HepG2 (cell line): ENCODE measurements at regions not wholly inside any gene's neighbourhood (a gene's known extent, or its start where the extent isn't known, plus 50 kb on each side); places are given as distances from the start of the nearest gene placed in this dataset.

Experiments
- BRCA1 ChIP-seq: sonication (generic); formaldehyde crosslinking; IDR thresholded peaks from 2 replicates; pipeline ENCODE4 v1.4.0; 2020; ENCODE audit warnings: missing genetic modification reagents
- MED8 ChIP-seq: sonication (generic); formaldehyde crosslinking; IDR thresholded peaks from 2 replicates; pipeline ENCODE4 v1.8.1; 2023; ENCODE audit warnings: mild to moderate bottlenecking, missing genetic modification reagents; ENCODE audit not compliant: insufficient replicate concordance
- ZNF143 ChIP-seq: sonication (generic); formaldehyde crosslinking; IDR thresholded peaks from 2 replicates; pipeline ENCODE4 v1.4.0; 2020; ENCODE audit warnings: missing genetic modification reagents
- TF ChIP-seq, protein P1 (sequence below): sonication (generic); formaldehyde crosslinking; IDR thresholded peaks from 2 replicates; pipeline ENCODE4 v1.9.0; 2021; ENCODE audit warnings: mild to moderate bottlenecking, missing genetic modification reagents
- TF ChIP-seq, protein P2 (sequence below): sonication (generic); formaldehyde crosslinking; IDR thresholded peaks from 2 replicates; pipeline ENCODE4 v1.5.1; 2020; ENCODE audit warnings: mild to moderate bottlenecking, missing genetic modification reagents, moderate library complexity
- TF ChIP-seq, protein P3 (sequence below): sonication (generic); formaldehyde crosslinking; IDR thresholded peaks from one replicate; pipeline ENCODE4 v1.5.1; 2020; ENCODE audit warnings: mild to moderate bottlenecking, missing genetic modification reagents; ENCODE audit errors: not compliant biosample characterization
- TF ChIP-seq, protein P4 (sequence below): IDR thresholded peaks from 2 replicates; pipeline ENCODE4 v1.6.1; 2016; ENCODE audit warnings: low read depth, missing genetic modification reagents, missing compliant biosample characterization

DNA sequence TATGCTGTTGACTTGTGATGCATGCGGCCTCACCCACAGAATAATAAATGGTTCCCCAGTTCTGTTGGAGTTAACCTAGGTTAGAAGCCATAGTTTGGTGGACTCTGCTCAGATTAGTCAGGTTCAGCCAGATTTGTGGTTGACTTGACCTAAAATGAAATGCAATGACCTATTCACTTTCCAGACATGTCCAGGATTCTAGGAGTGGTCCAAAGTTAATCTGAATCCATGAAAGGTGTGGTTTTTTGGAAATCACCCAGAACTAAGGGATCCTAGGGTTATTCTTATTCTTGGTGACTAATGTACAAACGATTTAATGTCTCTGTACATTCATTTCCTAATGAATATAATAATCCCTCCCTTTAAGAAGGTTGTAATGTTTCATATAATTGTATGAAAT lies 88.9 kb upstream of the RBBP8 start (continued):
- TF ChIP-seq, protein P1, sequence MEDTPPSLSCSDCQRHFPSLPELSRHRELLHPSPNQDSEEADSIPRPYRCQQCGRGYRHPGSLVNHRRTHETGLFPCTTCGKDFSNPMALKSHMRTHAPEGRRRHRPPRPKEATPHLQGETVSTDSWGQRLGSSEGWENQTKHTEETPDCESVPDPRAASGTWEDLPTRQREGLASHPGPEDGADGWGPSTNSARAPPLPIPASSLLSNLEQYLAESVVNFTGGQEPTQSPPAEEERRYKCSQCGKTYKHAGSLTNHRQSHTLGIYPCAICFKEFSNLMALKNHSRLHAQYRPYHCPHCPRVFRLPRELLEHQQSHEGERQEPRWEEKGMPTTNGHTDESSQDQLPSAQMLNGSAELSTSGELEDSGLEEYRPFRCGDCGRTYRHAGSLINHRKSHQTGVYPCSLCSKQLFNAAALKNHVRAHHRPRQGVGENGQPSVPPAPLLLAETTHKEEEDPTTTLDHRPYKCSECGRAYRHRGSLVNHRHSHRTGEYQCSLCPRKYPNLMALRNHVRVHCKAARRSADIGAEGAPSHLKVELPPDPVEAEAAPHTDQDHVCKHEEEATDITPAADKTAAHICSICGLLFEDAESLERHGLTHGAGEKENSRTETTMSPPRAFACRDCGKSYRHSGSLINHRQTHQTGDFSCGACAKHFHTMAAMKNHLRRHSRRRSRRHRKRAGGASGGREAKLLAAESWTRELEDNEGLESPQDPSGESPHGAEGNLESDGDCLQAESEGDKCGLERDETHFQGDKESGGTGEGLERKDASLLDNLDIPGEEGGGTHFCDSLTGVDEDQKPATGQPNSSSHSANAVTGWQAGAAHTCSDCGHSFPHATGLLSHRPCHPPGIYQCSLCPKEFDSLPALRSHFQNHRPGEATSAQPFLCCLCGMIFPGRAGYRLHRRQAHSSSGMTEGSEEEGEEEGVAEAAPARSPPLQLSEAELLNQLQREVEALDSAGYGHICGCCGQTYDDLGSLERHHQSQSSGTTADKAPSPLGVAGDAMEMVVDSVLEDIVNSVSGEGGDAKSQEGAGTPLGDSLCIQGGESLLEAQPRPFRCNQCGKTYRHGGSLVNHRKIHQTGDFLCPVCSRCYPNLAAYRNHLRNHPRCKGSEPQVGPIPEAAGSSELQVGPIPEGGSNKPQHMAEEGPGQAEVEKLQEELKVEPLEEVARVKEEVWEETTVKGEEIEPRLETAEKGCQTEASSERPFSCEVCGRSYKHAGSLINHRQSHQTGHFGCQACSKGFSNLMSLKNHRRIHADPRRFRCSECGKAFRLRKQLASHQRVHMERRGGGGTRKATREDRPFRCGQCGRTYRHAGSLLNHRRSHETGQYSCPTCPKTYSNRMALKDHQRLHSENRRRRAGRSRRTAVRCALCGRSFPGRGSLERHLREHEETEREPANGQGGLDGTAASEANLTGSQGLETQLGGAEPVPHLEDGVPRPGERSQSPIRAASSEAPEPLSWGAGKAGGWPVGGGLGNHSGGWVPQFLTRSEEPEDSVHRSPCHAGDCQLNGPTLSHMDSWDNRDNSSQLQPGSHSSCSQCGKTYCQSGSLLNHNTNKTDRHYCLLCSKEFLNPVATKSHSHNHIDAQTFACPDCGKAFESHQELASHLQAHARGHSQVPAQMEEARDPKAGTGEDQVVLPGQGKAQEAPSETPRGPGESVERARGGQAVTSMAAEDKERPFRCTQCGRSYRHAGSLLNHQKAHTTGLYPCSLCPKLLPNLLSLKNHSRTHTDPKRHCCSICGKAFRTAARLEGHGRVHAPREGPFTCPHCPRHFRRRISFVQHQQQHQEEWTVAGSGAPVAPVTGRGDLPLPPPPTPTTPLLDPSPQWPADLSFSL, result no peak
- no peak for TF ChIP-seq BRCA1 (CRISPR knock-in tag)
- no peak for TF ChIP-seq MED8 (CRISPR knock-in tag)
- TF ChIP-seq ZNF143, result no peak
- TF ChIP-seq, protein P2, sequence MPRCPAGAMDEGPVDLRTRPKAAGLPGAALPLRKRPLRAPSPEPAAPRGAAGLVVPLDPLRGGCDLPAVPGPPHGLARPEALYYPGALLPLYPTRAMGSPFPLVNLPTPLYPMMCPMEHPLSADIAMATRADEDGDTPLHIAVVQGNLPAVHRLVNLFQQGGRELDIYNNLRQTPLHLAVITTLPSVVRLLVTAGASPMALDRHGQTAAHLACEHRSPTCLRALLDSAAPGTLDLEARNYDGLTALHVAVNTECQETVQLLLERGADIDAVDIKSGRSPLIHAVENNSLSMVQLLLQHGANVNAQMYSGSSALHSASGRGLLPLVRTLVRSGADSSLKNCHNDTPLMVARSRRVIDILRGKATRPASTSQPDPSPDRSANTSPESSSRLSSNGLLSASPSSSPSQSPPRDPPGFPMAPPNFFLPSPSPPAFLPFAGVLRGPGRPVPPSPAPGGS (CRISPR knock-in tag), result no peak
- TF ChIP-seq, protein P3, sequence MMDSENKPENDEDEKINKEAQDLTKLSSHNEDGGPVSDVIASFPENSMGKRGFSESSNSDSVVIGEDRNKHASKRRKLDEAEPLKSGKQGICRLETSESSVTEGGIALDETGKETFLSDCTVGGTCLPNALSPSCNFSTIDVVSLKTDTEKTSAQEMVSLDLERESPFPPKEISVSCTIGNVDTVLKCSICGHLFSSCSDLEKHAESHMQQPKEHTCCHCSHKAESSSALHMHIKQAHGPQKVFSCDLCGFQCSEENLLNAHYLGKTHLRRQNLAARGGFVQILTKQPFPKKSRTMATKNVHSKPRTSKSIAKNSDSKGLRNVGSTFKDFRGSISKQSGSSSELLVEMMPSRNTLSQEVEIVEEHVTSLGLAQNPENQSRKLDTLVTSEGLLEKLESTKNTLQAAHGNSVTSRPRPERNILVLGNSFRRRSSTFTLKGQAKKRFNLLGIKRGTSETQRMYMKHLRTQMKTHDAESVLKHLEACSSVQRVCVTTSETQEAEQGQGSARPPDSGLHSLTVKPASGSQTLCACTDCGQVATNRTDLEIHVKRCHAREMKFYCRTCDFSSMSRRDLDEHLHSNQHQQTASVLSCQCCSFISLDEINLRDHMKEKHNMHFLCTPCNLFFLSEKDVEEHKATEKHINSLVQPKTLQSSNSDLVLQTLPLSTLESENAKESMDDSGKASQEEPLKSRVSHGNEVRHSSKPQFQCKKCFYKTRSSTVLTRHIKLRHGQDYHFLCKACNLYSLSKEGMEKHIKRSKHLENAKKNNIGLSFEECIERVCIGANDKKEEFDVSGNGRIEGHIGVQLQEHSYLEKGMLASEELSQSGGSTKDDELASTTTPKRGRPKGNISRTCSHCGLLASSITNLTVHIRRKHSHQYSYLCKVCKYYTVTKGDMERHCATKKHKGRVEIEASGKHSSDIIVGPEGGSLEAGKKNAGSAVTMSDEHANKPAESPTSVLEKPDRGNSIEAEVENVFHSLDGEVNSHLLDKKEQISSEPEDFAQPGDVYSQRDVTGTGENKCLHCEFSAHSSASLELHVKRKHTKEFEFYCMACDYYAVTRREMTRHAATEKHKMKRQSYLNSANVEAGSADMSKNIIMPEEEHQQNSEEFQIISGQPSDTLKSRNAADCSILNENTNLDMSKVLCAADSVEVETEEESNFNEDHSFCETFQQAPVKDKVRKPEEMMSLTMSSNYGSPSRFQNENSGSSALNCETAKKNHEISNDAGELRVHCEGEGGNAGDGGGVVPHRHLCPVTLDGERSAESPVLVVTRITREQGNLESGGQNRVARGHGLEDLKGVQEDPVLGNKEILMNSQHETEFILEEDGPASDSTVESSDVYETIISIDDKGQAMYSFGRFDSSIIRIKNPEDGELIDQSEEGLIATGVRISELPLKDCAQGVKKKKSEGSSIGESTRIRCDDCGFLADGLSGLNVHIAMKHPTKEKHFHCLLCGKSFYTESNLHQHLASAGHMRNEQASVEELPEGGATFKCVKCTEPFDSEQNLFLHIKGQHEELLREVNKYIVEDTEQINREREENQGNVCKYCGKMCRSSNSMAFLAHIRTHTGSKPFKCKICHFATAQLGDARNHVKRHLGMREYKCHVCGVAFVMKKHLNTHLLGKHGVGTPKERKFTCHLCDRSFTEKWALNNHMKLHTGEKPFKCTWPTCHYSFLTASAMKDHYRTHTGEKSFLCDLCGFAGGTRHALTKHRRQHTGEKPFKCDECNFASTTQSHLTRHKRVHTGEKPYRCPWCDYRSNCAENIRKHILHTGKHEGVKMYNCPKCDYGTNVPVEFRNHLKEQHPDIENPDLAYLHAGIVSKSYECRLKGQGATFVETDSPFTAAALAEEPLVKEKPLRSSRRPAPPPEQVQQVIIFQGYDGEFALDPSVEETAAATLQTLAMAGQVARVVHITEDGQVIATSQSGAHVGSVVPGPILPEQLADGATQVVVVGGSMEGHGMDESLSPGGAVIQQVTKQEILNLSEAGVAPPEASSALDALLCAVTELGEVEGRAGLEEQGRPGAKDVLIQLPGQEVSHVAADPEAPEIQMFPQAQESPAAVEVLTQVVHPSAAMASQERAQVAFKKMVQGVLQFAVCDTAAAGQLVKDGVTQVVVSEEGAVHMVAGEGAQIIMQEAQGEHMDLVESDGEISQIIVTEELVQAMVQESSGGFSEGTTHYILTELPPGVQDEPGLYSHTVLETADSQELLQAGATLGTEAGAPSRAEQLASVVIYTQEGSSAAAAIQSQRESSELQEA (CRISPR knock-in tag), result no peak
- TF ChIP-seq, protein P4, sequence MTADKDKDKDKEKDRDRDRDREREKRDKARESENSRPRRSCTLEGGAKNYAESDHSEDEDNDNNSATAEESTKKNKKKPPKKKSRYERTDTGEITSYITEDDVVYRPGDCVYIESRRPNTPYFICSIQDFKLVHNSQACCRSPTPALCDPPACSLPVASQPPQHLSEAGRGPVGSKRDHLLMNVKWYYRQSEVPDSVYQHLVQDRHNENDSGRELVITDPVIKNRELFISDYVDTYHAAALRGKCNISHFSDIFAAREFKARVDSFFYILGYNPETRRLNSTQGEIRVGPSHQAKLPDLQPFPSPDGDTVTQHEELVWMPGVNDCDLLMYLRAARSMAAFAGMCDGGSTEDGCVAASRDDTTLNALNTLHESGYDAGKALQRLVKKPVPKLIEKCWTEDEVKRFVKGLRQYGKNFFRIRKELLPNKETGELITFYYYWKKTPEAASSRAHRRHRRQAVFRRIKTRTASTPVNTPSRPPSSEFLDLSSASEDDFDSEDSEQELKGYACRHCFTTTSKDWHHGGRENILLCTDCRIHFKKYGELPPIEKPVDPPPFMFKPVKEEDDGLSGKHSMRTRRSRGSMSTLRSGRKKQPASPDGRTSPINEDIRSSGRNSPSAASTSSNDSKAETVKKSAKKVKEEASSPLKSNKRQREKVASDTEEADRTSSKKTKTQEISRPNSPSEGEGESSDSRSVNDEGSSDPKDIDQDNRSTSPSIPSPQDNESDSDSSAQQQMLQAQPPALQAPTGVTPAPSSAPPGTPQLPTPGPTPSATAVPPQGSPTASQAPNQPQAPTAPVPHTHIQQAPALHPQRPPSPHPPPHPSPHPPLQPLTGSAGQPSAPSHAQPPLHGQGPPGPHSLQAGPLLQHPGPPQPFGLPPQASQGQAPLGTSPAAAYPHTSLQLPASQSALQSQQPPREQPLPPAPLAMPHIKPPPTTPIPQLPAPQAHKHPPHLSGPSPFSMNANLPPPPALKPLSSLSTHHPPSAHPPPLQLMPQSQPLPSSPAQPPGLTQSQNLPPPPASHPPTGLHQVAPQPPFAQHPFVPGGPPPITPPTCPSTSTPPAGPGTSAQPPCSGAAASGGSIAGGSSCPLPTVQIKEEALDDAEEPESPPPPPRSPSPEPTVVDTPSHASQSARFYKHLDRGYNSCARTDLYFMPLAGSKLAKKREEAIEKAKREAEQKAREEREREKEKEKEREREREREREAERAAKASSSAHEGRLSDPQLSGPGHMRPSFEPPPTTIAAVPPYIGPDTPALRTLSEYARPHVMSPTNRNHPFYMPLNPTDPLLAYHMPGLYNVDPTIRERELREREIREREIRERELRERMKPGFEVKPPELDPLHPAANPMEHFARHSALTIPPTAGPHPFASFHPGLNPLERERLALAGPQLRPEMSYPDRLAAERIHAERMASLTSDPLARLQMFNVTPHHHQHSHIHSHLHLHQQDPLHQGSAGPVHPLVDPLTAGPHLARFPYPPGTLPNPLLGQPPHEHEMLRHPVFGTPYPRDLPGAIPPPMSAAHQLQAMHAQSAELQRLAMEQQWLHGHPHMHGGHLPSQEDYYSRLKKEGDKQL (CRISPR knock-in tag), result no peak
